ENCODE measurements at regions not wholly inside any gene's neighbourhood (a gene's known extent, or its start where the extent isn't known, plus 50 kb on each side); places are given as distances from the start of the nearest gene placed in this dataset.

- TF ChIP-seq POLR2A (IDR thresholded peaks at IDR 0.05) = no peak
- TF ChIP-seq, protein P1, sequence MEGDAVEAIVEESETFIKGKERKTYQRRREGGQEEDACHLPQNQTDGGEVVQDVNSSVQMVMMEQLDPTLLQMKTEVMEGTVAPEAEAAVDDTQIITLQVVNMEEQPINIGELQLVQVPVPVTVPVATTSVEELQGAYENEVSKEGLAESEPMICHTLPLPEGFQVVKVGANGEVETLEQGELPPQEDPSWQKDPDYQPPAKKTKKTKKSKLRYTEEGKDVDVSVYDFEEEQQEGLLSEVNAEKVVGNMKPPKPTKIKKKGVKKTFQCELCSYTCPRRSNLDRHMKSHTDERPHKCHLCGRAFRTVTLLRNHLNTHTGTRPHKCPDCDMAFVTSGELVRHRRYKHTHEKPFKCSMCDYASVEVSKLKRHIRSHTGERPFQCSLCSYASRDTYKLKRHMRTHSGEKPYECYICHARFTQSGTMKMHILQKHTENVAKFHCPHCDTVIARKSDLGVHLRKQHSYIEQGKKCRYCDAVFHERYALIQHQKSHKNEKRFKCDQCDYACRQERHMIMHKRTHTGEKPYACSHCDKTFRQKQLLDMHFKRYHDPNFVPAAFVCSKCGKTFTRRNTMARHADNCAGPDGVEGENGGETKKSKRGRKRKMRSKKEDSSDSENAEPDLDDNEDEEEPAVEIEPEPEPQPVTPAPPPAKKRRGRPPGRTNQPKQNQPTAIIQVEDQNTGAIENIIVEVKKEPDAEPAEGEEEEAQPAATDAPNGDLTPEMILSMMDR (IDR thresholded peaks at IDR 0.05) = no peak
- DNase-seq = no peak
- Histone ChIP-seq H3K4me3 (no peak overlapping the region), H3K36me3 (no peaks in the 10 kb centered on the region), H3K27ac (no peak overlapping the region), H3K4me1 (peaks cover 0 to 7% (median 0%) of the 10 kb centered on the region in 3 donors), H3K9me3 (no peaks in the 10 kb centered on the region), H3K27me3 (peaks cover 0 to 93% (median 0%) of the 10 kb centered on the region in 4 donors)
- WGBS, 2 donors = 70% methylated on average over 5 of the region's 8 CpGs; no CpG with 5 or more reads in 1 of the 2 donors
- intact Hi-C loops (cut with DNase I) = no loop called here
Observed at GRCh38 chr22:47284360-47284759, 521.9 kb downstream of the TBC1D22A start.

- 100% methylated on average over 2 of the region's 17 CpGs; no CpG with 5 or more reads in 1 of the 2 donors for WGBS, 2 donors
- DNase-seq = no peak
- peaks cover 0 to 93% (median 0%) of the 10 kb centered on the region in 4 donors for H3K27me3 ChIP-seq
- intact Hi-C loops (cut with DNase I) = no loop called here
- H3K27ac ChIP-seq = no peak overlapping the region
- peaks cover 0 to 7% (median 0%) of the 10 kb centered on the region in 3 donors for H3K4me1 ChIP-seq
- H3K4me3 ChIP-seq = no peak overlapping the region
- no peaks in the 10 kb centered on the region for H3K9me3 ChIP-seq
- H3K36me3 ChIP-seq = no peaks in the 10 kb centered on the region
- TF ChIP-seq, protein P1 (IDR thresholded peaks at IDR 0.05) = no peak
- TF ChIP-seq POLR2A (IDR thresholded peaks at IDR 0.05) = no peak
Observed at GRCh38 chr22:47283616-47284270, 521.3 kb downstream of the TBC1D22A start.

- TF ChIP-seq, protein P1 (IDR thresholded peaks at IDR 0.05) = no peak
- TF ChIP-seq POLR2A (IDR thresholded peaks at IDR 0.05) = no peak
- Histone ChIP-seq H3K4me3 (no peak overlapping the region), H3K27me3 (peaks cover 0 to 98% (median 0%) of the 10 kb centered on the region in 4 donors), H3K9me3 (no peaks in the 10 kb centered on the region), H3K4me1 (peaks cover 0 to 7% (median 0%) of the 10 kb centered on the region in 3 donors), H3K36me3 (no peaks in the 10 kb centered on the region), H3K27ac (no peak overlapping the region)
- DNase-seq = no peak
- WGBS, 2 donors = 61 to 92% methylated on average over 2 to 3 of the region's 8 CpGs
- intact Hi-C loops (cut with DNase I) = no loop called here
Observed at GRCh38 chr22:47282851-47283250, 520.4 kb downstream of the TBC1D22A start.

- DNase-seq = no peak
- H3K27me3 ChIP-seq = peaks cover 0 to 98% (median 0%) of the 10 kb centered on the region in 4 donors
Observed at GRCh38 chr22:47282366-47282765, 519.9 kb downstream of the TBC1D22A start.

More at GRCh38 chr22:47282366-47282765, 519.9 kb downstream of the TBC1D22A start:
- Histone ChIP-seq H3K36me3 (no peaks in the 10 kb centered on the region), H3K4me3 (no peak overlapping the region), H3K27ac (no peak overlapping the region), H3K4me1 (peaks cover 0 to 7% (median 0%) of the 10 kb centered on the region in 3 donors), H3K9me3 (no peaks in the 10 kb centered on the region)
- TF ChIP-seq POLR2A (IDR thresholded peaks at IDR 0.05) = no peak
- TF ChIP-seq, protein P1 (IDR thresholded peaks at IDR 0.05) = no peak
- intact Hi-C loops (cut with DNase I) = no loop called here
- WGBS, 2 donors = 79 to 100% methylated on average over 1 to 4 of the region's 10 CpGs

Measured in esophagus squamous epithelium (tissue), 5 donors.